ENCODE measurements at regions not wholly inside any gene's neighbourhood (a gene's known extent, or its start where the extent isn't known, plus 50 kb on each side); places are given as distances from the start of the nearest gene placed in this dataset.
"Not testable (repeated sequence)": the region's sequence is repeated elsewhere in the genome, so short reads cannot be mapped to it uniquely, and the experiment has no call there.

GRCh38 chr3:6769532-6770396, 91.2 kb upstream of the GRM7 start:
- DNase-seq (ENCODE audit: low spot score), result not testable (repeated sequence)

GRCh38 chr3:6770397-6770690, 90.6 kb upstream of the GRM7 start:
- DNase-seq (ENCODE audit: low spot score), result no peak

DNA sequence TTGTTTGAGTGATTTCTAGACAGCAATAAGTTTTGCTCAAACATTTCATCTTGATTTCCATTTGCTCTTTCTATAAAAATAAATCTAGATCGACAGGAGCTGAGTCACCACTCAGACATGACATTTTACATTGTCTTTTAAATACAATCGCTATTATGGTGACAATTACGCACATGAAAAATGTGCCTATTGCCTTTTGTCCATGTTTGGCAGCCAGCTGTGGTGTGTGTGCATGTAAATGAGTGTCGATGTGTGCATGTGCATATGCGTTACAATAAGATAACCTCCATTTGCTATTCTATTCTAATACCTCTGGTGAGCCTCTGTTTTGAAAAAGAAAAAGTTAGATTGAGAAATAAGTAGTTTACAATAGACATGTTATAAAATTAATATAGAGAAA, 89.7 kb upstream of the GRM7 start:
- DNase-seq (ENCODE audit: low spot score), result no peak

GRCh38 chr3:6779140-6779539, 81.8 kb upstream of the GRM7 start:
- DNase-seq (ENCODE audit: low spot score), result no peak

DNA sequence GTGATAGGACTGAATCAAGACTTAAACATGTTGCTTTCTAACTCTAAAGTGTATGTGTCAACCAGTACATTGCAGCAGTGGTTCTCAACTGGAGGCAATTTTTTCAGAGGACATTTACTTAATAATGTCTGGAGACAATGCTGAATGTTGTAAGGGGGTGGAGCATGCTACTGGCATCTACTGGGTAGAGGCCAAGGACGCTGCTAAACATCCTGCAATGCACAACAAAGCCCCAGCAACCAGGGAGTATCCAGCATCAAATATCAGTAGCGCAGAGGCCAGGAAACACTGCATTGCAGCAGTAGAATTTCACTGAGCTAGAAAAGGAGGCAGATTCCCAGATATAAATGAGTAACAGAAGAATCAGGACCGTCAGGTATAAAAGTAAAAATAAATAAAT, 79.8 kb upstream of the GRM7 start:
- no peak for DNase-seq (ENCODE audit: low spot score)

DNA sequence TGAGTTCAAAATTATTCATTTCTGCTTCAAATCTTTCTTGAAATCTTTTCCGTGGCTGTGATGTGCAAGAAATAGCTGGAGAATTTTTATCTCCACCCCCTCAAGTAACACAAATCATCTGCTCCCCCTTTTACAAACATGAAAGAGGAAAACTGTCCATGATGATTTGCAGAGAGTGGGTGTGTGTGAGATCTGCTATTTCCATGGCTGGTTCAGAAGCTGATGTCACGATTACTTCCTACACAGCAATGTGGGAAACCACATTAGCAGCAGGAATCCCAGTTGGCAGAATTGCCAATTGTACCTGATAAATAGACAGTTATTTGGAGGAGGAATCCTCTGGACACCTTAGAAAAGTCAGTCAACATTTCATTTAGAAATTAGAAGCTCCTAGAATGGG, 75.2 kb upstream of the GRM7 start:
- DNase-seq (ENCODE audit: low spot score), result no peak

- no peak for DNase-seq (ENCODE audit: low spot score)
These were observed 69.8 kb upstream of the GRM7 start for GRCh38 chr3:6791161-6791560.

DNA sequence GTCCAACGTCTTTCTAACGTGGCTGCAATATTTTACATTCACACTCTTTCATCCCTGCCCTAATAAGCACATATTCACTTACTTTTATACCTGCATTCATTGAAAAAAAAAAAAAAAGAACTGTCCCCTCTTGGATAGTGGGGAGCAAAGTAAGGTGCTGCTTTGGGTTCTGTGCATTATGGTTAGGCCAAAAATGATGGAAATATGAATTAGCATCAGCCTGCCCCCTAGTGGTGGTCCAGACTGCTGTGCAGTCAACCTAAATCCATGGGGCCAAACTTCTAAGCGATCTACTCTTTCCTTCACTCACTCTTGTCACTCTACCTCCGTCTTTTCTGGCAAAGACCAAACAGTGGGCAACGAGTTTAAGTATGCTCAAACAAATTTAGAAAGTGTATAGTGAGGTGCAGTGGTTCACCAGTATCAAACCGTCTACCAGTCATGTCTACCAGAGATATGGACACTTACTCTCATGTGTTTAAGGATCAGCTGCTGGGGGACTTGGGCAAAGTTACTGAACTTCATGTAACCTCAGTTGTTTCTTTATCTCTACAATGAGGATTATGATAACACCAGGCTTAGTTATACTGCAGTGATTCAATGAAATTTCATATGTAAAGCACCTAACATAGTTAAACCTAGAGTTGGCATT, 61.5 kb upstream of the GRM7 start:
- DNase-seq (ENCODE audit: low spot score), result peak; percentile 5

DNA sequence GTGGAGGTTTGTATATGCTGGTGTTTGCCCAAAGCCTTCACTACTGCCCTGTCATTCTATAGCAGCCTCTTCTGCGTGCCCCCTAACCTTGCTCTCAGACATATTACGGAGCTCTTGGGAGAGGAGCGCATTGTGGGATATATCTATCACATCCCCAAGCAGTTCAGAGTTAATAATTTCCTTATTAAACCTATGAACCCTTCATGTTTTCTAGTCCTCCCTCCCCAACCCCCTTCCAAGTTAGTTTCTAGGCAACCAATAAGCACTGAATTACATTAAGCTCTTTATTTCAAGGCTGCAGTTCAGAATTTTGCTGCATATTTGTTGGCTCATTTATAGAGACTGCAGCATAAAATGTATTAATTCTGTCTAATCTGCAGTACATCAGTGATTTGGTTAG, 57.3 kb upstream of the GRM7 start:
- DNase-seq (ENCODE audit: low spot score), result no peak

DNA sequence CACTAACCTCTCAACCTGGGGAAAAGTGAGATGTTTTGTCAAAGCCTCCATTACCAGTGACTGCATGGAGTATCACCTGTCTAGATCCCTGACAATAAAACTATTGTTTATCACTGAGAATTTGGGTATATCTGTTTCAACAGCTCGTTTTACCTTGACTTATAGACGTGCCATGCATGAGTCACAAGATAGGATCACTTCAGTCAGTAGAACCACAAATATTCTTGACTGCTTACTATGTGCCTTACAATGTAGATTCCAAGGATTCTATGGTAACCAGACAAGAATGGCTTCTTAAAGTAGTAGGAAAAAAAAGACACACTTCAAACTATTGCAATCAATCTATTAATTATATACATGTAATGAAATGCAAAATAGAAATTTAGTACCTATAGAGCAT, 55.7 kb upstream of the GRM7 start:
- DNase-seq (ENCODE audit: low spot score), result no peak

GRCh38 chr3:6806991-6807390, 53.9 kb upstream of the GRM7 start:
- no peak for DNase-seq (ENCODE audit: low spot score)

DNA sequence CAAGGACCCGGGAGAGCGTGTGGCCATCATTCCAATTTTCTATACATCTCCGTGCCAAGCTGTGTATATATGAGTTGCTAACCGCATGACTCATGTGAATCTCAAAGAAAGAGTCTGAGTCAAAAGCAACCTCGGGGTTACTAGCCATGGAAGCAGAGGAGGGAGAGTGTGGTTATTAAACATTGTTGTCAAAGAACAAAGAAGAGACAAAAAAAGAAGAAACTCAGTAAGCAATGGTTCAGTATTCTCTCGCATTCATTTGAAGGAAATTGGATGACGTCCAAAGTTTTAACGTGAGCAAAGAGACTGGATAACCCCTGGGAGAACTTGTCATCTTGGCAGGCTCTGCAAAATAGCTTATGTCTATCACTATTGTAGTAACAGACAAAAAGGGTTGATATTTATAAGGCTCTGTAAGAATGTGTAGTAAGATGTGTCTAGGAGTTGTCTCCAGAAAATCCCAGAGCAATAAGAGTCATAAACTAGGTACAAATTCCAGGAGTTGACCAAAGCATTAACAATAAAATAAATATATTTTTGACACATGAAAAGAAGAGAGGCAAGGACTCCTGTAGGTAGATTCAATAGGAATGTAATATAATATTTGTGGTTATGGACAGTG, 52.8 kb upstream of the GRM7 start:
- DNase-seq (ENCODE audit: low spot score), result no peak

DNA sequence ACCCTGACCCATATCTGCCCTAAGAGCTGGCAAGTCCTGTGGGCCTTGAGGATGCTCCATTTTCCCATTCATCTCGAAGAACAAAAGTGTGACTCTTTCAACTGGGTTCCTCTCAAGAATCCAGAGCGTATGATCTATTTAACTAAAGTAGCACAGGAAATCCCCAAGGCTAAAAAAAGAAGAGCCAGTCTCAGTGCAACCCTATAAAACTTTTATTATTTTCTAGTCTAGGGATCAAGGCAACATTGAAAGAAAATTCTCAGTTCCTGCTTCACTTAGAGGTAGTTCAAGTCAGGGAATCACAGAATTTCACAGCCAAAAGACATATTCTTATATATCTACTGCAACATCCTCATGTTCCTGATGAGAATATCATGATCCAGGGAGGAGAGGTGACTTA, 51.6 kb upstream of the GRM7 start:
- no peak for DNase-seq (ENCODE audit: low spot score)

Data from germinal center (tissue), 1 donor.